Neuronal stem cell (in vitro differentiated cells): ENCODE measurements at regions not wholly inside any gene's neighbourhood (a gene's known extent, or its start where the extent isn't known, plus 50 kb on each side); places are given as distances from the start of the nearest gene placed in this dataset.

Experiments used
- DNase-seq: peaks from one replicate; pipeline ENCODE4 v3.0.0-alpha.2; 2013; ENCODE audit warnings: low spot score
- H2AFZ ChIP-seq: one replicate; pipeline ENCODE4 v1.6.1; 2013; ENCODE audit warnings: mild to moderate bottlenecking, low read length, inconsistent platforms
- H2AK5ac ChIP-seq: 2 replicates; pipeline ENCODE4 v1.6.1; 2013; ENCODE audit warnings: low read depth, mild to moderate bottlenecking, inconsistent platforms, low read length, moderate library complexity, mixed read lengths
- H2BK120ac ChIP-seq: 2 replicates; pipeline ENCODE4 v1.6.1; 2013; ENCODE audit warnings: low read depth, mild to moderate bottlenecking, inconsistent platforms, low read length, moderate library complexity, mixed read lengths
- H2BK12ac ChIP-seq: one replicate; pipeline ENCODE4 v1.6.1; 2013; ENCODE audit warnings: low read length, inconsistent platforms
- H2BK15ac ChIP-seq: 2 replicates; pipeline ENCODE4 v1.6.1; 2013; ENCODE audit warnings: mild to moderate bottlenecking, low read length, inconsistent platforms, mixed read lengths
- H2BK5ac ChIP-seq: one replicate; pipeline ENCODE4 v1.6.1; 2013; ENCODE audit warnings: inconsistent platforms, mild to moderate bottlenecking, low read length, moderate library complexity
- H3K14ac ChIP-seq: one replicate; pipeline ENCODE4 v1.6.1; 2013; ENCODE audit warnings: low read length, inconsistent platforms
- H3K18ac ChIP-seq: 2 replicates; pipeline ENCODE4 v1.6.1; 2013; ENCODE audit warnings: low read length, inconsistent platforms
- H3K23ac ChIP-seq: 2 replicates; pipeline ENCODE4 v1.6.1; 2013; ENCODE audit warnings: low read depth, mild to moderate bottlenecking, mixed read lengths, low read length, inconsistent platforms; ENCODE audit not compliant: poor library complexity
- H3K27ac ChIP-seq: replicated peaks from 3 replicates; pipeline ENCODE4 v1.5.1; 2013; ENCODE audit warnings: low read length, inconsistent platforms
- H3K27me3 ChIP-seq, 3 experiments: 2 replicates each; pipeline ENCODE4 v1.6.1; 2013; ENCODE audit warnings: low read length in 3 of 3, mild to moderate bottlenecking in 2 of 3, inconsistent platforms in 1 of 3, low read depth in 1 of 3, mixed read lengths in 1 of 3, moderate library complexity in 1 of 3; ENCODE audit not compliant: control insufficient read depth in 3 of 3, insufficient read depth in 3 of 3
- H3K36me3 ChIP-seq, 2 donors: replicated peaks in 1 of 2; 2 replicates each; pipeline ENCODE4 v1.6.1; 2013; ENCODE audit warnings: low read length in 2 of 2; ENCODE audit not compliant: control insufficient read depth in 2 of 2, insufficient read depth in 2 of 2
- H3K4ac ChIP-seq: 2 replicates; pipeline ENCODE4 v1.6.1; 2013; ENCODE audit warnings: inconsistent platforms, mild to moderate bottlenecking, low read length, moderate library complexity
- H3K4me1 ChIP-seq, 2 donors: 1 replicate in 1 of 2; 2 replicates in 1 of 2; pipeline ENCODE4 v1.6.1; 2013; ENCODE audit warnings: low read length in 2 of 2, low read depth in 1 of 2; ENCODE audit not compliant: control insufficient read depth in 2 of 2, insufficient read depth in 1 of 2
- H3K4me2 ChIP-seq: one replicate; pipeline ENCODE4 v1.6.1; 2013; ENCODE audit warnings: mild to moderate bottlenecking, low read length, inconsistent platforms; ENCODE audit not compliant: insufficient read depth, poor library complexity, severe bottlenecking
- H3K4me3 ChIP-seq, 2 donors: 2 replicates each; pipeline ENCODE4 v1.5.1; 2013; ENCODE audit warnings: low read length in 2 of 2, mild to moderate bottlenecking in 2 of 2, inconsistent platforms in 1 of 2, moderate library complexity in 1 of 2
- H3K79me1 ChIP-seq: one replicate; pipeline ENCODE4 v1.6.1; 2013; ENCODE audit warnings: low read depth, mild to moderate bottlenecking, inconsistent platforms, low read length, moderate library complexity
- H3K9ac ChIP-seq: one replicate; pipeline ENCODE4 v1.6.1; 2013; ENCODE audit warnings: mild to moderate bottlenecking, low read depth, low read length, inconsistent platforms; ENCODE audit not compliant: poor library complexity
- H3K9me3 ChIP-seq, 2 donors: replicated peaks in 1 of 2; 2 replicates each; pipeline versions ENCODE3 to v1.6.1; 2013; ENCODE audit warnings: low read length in 2 of 2, mild to moderate bottlenecking in 2 of 2, inconsistent platforms in 1 of 2, low read depth in 1 of 2, mixed read lengths in 1 of 2, moderate library complexity in 1 of 2; ENCODE audit not compliant: control insufficient read depth in 2 of 2, insufficient read depth in 1 of 2
- H4K8ac ChIP-seq: one replicate; pipeline ENCODE4 v1.6.1; 2013; ENCODE audit warnings: low read depth, mild to moderate bottlenecking, inconsistent platforms, low read length, moderate library complexity
- H4K91ac ChIP-seq: one replicate; pipeline ENCODE4 v1.6.1; 2013; ENCODE audit warnings: low read length, low read depth, mild to moderate bottlenecking, inconsistent platforms; ENCODE audit not compliant: poor library complexity
- WGBS, 2 donors: extraction: QIAGEN DNeasy Blood & Tissue Kit; methylation state at CpG; one replicate each; pipeline ENCODE4 v1.1.7; 2013; ENCODE audit warnings: missing lambda C conversion rate in 2 of 2, mixed read lengths in 1 of 2; ENCODE audit not compliant: insufficient read length in 2 of 2, insufficient replicate concordance in 1 of 2; ENCODE audit errors: extremely low coverage in 2 of 2; 5-methylcytosine and 5-hydroxymethylcytosine counted together

DNA sequence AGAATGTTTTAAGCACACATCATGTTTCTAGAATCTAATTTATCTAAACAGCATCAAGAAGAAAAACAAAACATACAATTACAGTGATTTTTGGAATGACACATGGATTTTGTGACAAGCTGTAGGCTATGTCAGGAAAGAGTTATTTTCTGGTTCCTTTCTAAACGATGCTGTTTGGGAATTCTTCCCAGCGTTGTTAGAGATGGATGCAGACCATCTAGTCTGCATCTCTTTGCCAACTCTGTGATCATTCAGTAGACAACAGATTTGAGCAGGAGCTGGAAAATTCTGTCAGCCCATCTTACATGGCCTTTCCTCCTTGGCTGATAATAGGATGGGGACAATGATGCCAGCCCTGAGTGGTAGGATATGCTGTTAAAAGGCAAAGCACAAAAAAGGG lies 295.7 kb upstream of the TRPC7 start:
- WGBS, 2 donors = no CpG with 5 or more reads among the region's 2 CpGs
- no peak overlapping the region for H3K27ac ChIP-seq
- no peak overlapping the region for H3K18ac ChIP-seq
- no peak overlapping the region for H4K8ac ChIP-seq
- H3K4ac ChIP-seq = no peak overlapping the region
- no peak overlapping the region for H3K4me2 ChIP-seq
- H2BK120ac ChIP-seq = no peak overlapping the region
- no peak overlapping the region for H2BK15ac ChIP-seq
- H3K79me1 ChIP-seq = no peaks in the 10 kb centered on the region
- H2AFZ ChIP-seq = no peak overlapping the region
- H2AK5ac ChIP-seq = no peak overlapping the region
- H2BK12ac ChIP-seq = no peak overlapping the region
- no peaks in the 10 kb centered on the region for H3K36me3 ChIP-seq
- no peak overlapping the region for H3K4me3 ChIP-seq
- H4K91ac ChIP-seq = no peak overlapping the region
- no peaks in the 10 kb centered on the region for H3K27me3 ChIP-seq
- no peak overlapping the region for H3K23ac ChIP-seq
- no peaks in the 10 kb centered on the region for H3K4me1 ChIP-seq
- no peaks in the 10 kb centered on the region for H3K9me3 ChIP-seq
- H2BK5ac ChIP-seq = no peak overlapping the region
- no peak overlapping the region for H3K14ac ChIP-seq
- no peak for DNase-seq
- H3K9ac ChIP-seq = no peak overlapping the region

DNA sequence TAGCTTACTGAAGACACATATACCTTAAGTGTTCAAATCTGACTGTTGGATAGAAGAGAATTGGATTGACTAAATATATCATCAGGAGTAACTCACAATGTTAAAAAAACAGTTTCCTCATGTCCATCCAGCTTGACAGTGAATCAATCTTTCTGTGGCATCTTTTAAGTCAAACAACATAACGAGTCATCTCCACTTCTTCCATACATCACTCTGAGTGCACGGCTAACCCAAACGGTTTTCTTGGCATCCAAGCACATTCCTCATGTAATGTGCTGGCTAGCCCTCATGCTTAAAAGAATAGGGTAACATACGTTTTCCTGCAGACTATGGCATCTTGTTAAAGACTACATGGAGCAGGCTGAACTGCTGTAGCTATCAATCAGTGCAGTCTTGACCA lies 291.5 kb upstream of the TRPC7 start:
- no peak overlapping the region for H3K27ac ChIP-seq
- H4K91ac ChIP-seq = no peak overlapping the region
- DNase-seq = no peak
- H3K23ac ChIP-seq = no peak overlapping the region
- H2AFZ ChIP-seq = no peak overlapping the region
- H3K27me3 ChIP-seq = no peaks in the 10 kb centered on the region
- H3K9ac ChIP-seq = no peak overlapping the region
- H3K4me2 ChIP-seq = no peak overlapping the region
- H2BK15ac ChIP-seq = no peak overlapping the region
- H3K18ac ChIP-seq = no peak overlapping the region
- H2BK5ac ChIP-seq = no peak overlapping the region
- no peak overlapping the region for H3K14ac ChIP-seq
- no peak overlapping the region for H2BK120ac ChIP-seq
- no peak overlapping the region for H4K8ac ChIP-seq
- no peak overlapping the region for H3K4ac ChIP-seq
- H3K9me3 ChIP-seq = no peaks in the 10 kb centered on the region
- no peak overlapping the region for H2BK12ac ChIP-seq
- peaks cover 0 to 1% of the 10 kb centered on the region in 2 donors for H3K4me1 ChIP-seq
- H2AK5ac ChIP-seq = no peak overlapping the region
- no peak overlapping the region for H3K4me3 ChIP-seq
- no CpG with 5 or more reads among the region's 4 CpGs for WGBS, 2 donors
- no peaks in the 10 kb centered on the region for H3K79me1 ChIP-seq
- no peaks in the 10 kb centered on the region for H3K36me3 ChIP-seq

DNA sequence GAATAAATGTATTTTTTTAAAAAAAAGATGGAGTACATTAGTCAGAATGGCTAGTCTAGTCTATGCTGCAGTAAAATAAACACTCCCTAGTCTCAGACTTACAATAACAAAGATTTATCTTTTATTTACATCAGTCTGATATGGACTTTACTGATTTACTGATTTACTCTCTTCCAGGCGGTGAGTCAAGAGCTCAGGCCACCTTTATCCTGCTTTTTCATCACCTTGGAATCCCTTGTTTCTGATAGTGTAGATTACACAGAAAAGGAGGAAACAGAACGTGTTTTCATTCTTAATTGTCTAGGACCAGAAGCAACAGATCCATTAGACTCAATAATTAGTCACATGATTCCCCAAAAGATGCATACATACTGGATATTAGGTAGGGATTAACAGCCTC lies 290.1 kb upstream of the TRPC7 start:
- no CpG with 5 or more reads among the region's 2 CpGs for WGBS, 2 donors
- no peak overlapping the region for H3K18ac ChIP-seq

DNA sequence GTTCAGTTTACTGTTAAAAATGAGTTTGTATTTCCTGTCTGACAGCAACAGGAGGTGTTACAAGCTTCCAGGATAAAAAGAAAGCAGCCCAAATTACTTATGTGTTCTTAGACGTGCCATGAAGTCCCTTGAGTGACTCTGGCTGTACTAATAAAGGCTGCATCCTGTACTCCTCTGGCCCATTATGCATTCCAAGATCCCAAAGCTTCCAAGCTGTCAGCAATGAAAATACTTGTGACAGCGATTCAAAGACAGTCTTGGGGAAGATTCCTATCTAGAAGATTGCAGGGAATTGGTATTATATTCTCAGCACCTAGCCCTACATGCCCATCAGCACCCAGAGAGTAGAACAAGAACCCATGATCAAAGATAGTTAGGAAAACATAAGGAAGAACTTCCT lies 281.6 kb upstream of the TRPC7 start:
- Histone ChIP-seq H4K8ac (no peak overlapping the region), H2BK120ac (no peak overlapping the region), H3K79me1 (no peaks in the 10 kb centered on the region), H3K9me3 (no peaks in the 10 kb centered on the region), H3K18ac (no peak overlapping the region), H3K4me1 (no peaks in the 10 kb centered on the region), H3K27me3 (no peaks in the 10 kb centered on the region), H3K4me2 (no peak overlapping the region), H2BK5ac (no peak overlapping the region), H3K23ac (no peak overlapping the region), H3K4me3 (no peak overlapping the region), H2BK15ac (no peak overlapping the region), H4K91ac (no peak overlapping the region), H2AFZ (no peak overlapping the region), H3K14ac (no peak overlapping the region), H3K9ac (no peak overlapping the region), H2AK5ac (no peak overlapping the region), H3K27ac (no peak overlapping the region), H3K36me3 (no peaks in the 10 kb centered on the region), H3K4ac (no peak overlapping the region), H2BK12ac (no peak overlapping the region)
- no CpG with 5 or more reads among the region's 2 CpGs for WGBS, 2 donors
- DNase-seq = no peak

More for the DNA sequence above, 290.1 kb upstream of the TRPC7 start:
- no peak overlapping the region for H4K91ac ChIP-seq
- no peak overlapping the region for H3K23ac ChIP-seq
- no peak overlapping the region for H3K14ac ChIP-seq
- no peak overlapping the region for H3K27ac ChIP-seq
- no peaks in the 10 kb centered on the region for H3K36me3 ChIP-seq
- H3K79me1 ChIP-seq = no peaks in the 10 kb centered on the region
- no peak overlapping the region for H2BK15ac ChIP-seq
- H2BK120ac ChIP-seq = no peak overlapping the region
- no peak overlapping the region for H3K9ac ChIP-seq
- H2BK12ac ChIP-seq = no peak overlapping the region
- DNase-seq = no peak
- no peak overlapping the region for H2BK5ac ChIP-seq
- H4K8ac ChIP-seq = no peak overlapping the region
- no peaks in the 10 kb centered on the region for H3K27me3 ChIP-seq
- H3K4me2 ChIP-seq = no peak overlapping the region
- no peak overlapping the region for H2AK5ac ChIP-seq
- no peak overlapping the region for H3K4me3 ChIP-seq
- no peak overlapping the region for H2AFZ ChIP-seq
- no peak overlapping the region for H3K4ac ChIP-seq
- H3K4me1 ChIP-seq = peaks cover 0 to 1% of the 10 kb centered on the region in 2 donors
- H3K9me3 ChIP-seq = no peaks in the 10 kb centered on the region
